Activated CD4-positive, alpha-beta T cell treated with anti-CD3 and anti-CD28 coated beads for 24 hours (primary cell): ENCODE measurements at regions not wholly inside any gene's neighbourhood (a gene's known extent, or its start where the extent isn't known, plus 50 kb on each side); places are given as distances from the start of the nearest gene placed in this dataset.

Experiments
- DNase-seq, 2 donors: peaks; one replicate each; pipeline ENCODE4 v3.0.0-alpha.2; 2020; ENCODE audit warnings: low read depth in 2 of 2

DNA sequence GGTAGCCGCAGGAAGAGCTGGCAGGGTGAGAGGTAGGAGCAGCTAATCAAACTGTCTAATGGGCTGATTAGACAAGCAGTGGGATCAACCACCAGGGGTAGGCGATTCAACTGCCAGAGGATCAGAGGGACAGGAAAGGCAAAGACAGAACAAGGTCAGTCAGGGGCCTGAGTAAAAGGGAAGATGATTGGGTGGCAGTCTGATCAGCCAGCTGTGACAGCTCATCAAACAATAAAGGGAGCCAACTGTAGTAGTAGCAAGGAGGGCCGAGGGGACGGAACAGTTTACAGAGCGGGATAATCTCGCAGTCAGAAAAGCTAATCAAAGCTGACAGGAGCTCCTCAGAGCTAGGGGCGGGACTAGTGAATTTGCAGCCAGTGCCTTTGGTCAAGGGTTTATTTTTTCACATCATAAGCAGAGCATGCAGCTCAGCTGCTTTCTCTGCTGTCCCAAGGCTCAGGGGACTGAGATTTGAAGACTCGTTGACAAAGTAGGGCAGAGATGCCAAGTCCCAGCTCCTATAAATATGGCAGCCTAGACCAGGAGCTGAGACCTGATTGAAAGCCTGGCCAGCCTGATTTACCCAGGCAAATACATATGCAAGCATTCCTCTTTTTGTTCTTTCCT, 418.2 kb downstream of the GABRG2 start:
- DNase-seq, result no peak

DNA sequence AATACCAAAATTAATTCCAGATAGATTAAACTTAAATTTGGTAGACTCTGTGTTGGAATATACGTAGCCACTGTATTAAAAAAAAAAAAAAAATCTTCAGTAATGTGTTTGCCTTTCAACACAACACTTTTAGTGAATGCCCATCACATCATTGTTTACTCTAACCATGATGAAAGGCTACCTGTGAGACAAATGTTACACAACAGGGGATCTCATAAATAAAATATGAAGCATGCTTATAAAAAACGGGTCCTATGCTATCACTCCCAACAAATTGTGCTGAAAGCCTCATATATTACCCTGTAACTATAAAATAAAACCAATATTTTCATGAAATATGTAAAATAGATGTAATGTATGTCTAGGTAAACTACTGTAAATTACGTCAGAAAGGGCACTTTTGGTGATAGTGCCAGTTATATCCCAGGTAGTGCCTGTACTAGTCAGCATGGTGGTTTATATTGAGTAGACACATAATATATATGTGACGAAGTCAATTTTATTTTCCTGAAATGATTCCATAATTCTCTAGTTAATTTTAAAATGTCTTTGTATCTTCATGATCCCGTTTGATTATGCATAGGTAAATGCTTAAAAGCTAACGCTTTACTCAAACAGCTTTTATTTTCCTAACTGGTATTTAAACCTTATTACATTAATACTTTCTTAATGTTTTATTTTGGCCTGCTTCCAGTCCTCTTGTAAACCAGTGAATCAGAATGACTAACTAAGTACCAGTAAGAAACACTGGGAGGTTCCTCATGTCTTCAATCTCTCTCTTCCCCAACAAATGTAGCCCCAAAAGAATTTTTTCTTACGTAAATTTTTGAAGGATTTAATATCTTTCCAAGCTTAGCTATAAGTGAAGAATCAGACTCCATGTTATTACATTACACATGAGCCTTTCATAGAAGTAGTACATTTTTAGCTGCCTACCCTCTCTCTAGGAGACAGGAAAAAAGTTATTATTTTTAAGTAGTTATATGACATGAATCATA, 420.3 kb downstream of the GABRG2 start:
- no peak for DNase-seq

DNA sequence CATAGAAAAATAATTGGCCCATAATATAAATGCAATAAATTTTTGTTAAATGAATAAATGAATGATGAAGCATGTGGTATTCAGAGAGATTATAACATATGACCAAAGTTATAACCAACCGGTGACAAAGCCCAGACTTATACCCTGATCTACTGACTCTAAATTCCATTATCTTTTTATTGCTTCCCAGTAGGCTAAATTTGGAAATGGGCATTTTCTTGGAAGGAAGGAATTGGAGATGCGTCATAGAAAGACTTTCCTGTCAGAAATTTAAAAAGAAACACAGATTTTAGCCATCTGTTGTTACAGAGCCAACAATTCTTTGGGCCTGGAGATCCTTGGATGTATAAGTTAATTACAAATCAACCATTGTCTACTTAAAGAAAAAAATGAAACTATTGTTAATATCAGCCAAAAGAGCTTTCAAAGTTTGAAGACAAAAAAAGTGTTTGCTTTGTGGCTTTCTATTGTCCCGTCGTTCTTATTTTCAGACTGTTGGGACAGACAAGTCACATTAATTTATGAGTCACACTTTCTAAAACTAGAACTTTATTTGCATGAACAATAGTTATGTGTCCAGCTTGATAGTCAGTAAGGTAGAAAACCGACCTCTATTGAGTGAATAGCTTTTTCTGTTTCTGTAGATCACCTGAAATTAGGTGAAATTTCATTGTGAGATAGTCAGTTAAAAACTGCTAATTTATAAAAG, 428.7 kb downstream of the GABRG2 start:
- no peak for DNase-seq

DNA sequence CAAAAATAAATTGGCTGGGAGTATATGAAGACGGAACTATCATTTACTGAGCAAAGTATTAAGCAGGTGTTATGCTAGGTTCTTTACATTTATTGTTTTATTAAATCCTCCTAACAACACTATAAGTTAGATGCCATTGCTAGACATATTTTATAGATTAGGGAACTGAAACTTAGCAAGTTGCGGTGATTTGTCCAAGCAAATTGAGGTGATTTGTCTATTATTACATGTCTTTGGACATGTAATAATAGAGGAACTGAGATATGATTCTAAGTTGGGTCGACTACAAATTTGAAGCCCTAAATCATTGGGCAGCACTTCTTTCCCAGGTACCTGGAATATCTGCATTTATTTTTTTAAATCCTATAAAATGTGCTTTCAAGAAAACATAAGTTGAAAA, 429.9 kb downstream of the GABRG2 start:
- no peak for DNase-seq

DNA sequence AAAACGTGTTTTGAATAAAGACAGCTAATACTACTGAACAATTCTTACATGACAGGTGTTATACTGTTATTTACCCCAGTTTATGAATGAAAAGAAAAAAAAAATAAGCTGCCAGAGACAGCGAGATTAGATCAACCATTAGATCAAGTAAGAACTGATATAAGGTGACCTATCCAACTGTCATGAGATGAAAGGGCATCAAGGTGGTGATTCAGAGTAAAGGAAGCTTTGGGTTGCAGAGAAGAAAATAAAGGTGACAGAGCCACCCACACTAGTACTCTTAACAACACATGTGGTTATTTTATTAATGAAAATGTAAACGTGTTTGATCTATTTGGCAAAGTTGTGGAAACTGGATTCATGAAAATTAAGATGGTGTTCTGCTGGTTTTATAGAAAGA, 435.2 kb downstream of the GABRG2 start:
- DNase-seq, result no peak

DNA sequence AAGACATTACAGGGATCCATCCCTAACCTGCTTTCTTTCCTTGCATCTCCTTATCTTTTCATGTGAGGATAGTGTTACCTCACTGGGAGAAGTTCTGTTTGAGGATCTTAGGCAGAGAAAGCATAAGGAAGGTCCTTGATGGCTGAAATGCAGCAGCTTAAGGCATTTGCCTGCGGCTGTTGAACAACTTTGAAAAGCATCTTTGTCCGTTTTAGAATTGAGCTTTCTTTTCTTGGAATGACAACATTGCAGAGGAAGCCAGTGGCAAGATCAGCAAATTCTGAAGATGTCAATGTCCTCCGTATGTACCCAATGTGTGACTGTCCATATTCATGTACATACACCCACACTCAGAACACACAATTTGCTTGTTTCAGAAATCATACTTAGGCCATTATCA, 436.2 kb downstream of the GABRG2 start:
- DNase-seq, result no peak

DNA sequence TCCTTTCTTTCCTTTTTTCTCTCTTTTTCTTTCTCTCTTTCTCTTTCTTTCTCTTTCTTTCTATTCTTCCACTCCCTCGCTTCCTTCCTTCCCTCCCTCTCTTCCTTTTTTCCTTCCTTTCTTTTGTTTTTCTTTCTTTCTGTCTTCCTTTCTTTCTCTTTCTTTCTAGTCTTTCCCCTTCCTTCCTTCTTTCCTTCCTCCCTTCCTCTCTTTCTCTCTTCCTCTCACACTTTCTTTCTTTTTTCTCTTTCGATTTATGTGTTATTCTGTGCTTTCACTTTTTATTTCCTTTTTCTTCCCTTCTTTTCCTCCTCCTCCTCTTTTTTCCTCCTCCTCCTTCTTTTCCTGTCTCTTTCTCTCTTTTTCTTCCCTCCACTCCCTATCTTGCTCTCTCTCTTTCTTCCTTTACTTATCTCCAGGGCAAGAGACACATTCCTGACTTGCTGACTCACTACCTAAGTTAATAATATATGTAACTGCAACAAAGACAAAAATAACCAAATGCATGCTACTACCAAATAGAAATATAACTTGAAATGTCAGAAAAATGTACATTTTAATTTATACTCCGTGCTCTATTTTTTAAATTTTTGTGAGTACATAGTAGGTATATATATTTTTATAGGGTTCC, 445.5 kb downstream of the GABRG2 start:
- no peak for DNase-seq

DNA sequence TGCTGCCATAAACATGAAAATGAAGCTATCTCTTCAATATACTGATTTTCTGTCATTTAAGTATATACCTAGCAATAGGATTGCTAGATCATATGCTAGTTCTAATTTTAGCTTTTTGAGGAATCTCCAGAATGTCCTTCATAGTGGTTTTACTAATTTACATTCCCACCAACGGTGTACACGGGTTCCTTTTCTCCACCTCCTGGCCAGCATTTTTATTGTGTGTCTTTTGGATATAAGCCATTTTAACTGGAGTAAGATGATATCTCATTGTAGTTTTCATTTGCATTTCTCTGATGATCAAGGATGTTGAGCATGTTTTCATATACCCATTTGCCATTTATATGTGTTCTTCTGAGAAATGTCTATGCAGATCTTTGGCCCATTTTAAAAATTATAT, 446.5 kb downstream of the GABRG2 start:
- DNase-seq, result no peak

DNA sequence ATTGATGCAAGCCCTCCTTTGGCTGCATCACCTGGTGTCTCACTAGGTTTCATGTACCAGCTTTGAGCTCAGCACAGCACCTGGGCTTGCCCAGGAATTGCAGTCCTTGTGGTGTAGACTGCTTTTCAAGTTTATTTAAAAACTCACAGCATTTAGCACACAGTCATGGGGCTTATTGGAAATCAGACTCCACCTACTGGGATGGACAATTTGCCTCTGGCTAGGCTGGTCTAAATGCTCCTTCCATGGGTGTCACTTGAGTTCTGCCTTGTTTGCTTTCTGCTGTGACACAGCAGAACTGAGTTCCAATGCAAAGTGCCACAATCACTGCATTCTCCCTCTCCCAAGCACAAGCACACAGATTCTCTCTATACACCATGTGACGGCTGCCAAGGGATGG, 453.3 kb downstream of the GABRG2 start:
- no peak for DNase-seq

DNA sequence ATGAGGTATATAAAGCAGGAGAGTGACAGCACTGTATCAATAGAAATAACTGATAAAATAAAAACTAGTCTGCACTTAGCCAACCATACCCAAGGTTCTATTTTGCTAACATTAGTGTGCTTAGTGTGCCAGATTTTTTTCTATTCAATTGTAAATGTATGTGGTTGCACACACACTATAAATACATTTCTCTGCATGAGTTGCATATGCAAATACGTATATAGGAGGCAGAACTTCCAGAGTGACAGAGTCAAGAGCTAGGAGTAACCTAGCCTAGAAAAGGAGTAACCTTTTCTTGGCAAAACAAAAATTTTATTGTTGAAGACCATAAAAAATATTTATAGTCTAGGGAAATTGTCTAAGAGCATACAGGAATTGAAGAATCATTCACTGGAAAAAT, 461.6 kb downstream of the GABRG2 start:
- DNase-seq, result no peak

DNA sequence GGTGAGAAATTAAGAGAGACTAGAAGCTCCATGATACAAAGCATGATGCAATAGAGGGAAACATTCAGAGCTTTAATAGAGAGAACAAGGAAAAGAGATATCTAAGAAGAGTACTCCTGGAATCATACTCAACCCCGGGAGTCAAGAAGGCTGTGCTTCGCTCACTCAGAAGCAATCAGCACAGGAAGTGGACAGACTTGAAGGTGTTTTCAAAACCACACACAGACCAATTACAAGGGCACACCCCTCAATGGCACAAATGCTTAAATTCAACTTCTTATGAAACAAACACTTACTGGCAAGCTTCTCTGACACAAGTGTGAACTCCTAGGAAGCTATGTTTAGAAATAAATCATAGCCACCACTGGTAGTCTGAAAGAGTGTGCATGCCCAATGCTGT, 462.3 kb downstream of the GABRG2 start:
- DNase-seq, result no peak

DNA sequence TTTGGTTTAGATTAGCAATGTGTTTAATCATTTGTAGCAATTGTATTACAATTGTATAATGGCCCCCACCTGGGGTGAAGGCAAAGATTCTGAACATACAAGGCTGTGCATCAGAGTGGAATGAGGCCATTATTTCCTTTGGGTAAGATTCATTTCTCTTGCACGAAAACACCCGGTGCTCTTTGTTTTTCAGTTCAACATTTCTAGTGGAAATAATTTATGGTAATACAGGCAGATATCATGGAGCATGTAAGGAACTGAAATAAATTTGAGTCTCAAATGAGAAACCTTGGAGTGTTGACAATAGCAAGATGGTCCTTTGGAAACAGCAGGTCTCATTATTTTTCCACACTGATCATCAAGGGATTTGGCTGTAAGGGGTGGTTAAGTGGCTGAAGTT, 475.9 kb downstream of the GABRG2 start:
- DNase-seq, result no peak

DNA sequence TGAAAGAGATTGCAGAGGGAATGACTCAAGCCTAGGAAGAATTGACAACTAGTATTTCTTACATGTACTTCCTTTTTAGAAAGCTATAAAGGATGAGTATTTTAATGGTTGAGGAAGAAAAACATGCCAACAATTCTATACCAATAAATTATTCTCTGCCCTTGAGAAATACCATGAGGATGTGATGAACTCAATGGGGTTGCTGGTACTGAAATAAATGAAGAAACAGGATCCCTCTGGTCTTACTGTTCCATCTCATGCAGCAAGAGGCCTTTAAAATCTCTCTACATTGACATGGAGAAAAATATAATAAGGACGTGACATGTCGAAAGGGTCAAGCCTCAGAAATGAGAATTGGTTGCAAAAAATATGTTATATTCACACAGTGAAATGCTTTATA, 477.3 kb downstream of the GABRG2 start:
- DNase-seq, result no peak

DNA sequence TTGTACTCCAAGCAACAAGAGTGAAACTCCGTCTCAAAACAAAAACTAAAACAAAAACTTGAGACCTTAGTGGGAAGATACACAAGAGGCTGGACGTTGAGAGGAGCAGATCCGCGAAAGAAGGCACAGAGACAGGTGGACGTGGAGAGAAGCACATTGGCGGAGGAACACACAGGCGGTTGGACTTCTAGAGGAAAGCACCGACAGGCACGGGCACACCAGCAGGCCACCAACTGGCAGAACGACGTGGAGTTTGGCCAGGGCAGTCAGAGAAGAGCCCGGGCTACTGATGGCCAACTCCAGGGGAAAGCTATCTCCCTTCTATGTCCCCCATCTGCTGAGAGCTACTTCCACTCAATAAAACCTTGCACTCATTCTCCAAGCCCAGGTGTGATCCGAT, 482.7 kb downstream of the GABRG2 start:
- DNase-seq, result no peak

DNA sequence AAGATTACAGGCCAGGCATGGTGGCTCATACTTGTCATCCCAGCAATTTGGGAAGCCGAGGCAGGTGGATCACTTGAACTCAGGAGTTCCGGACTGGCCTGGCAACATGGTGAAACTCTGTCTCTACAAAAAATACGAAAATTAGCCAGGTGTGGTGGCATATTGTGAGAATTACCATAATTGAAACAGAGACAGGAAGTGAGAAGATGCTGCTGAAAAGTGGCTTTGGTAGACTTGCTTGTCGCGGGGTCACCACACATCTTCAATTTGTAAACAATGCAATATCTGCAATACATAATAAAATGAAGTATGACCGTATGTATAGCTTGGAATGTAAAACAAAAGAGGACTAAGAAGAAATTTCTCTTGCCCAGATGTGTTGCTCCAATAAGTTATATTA, 490.5 kb downstream of the GABRG2 start:
- DNase-seq, result no peak

DNA sequence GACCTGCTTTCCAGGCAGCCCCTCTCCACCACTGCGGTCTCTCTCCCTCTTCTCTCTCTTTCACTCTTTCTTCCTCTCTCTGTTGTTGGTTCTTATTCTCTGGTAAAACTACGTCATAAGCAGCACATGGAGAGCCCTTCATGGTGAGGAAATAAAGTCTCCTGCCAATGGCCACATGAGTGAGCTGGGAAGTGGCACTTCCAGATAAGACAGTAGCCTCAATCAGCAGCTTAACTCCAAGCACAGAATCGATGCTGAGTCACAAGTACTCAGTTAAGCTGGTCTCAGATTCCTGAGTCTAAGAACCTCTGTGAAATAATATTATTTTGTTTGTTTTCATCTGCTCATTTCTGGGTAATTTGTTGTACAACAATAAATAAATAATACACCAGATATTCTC, 500.1 kb downstream of the GABRG2 start:
- DNase-seq, result no peak

DNA sequence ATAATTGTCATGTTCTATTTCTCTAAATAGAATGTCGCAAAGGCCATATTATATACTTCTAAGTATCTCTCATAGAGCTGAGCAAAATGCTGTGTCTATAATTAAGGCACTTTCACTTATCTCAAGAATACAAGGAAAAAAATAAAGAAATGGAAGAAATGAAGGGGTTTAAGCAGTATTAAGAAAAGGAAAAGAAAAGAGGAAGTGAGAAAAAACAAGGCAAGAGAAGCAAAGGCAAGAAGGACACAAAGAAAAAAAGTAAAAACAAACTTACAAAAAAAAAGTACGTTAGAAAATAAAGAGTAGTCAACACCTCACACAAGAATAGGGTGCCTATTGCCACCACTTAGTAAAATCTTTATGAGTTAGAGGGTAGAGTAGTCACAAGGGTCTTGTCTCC, 506.2 kb downstream of the GABRG2 start:
- no peak for DNase-seq

DNA sequence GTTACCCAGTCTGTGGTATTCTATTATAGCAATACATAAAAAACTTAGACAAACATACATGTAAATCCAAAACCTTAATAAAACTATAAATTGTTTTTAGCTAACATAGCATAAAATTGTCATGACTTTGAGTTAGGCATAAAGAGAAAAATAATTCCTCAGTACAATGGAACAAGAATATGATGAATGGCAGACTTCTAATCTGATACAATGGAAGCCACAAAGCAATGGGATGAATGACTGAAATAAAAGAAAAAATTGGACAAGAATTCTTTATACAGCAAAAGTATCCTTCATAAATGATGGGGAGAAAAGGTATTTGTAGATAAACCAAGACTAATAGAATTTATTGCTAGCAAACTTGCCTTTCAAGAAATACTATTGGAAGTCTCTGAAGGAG, 524.2 kb downstream of the GABRG2 start:
- no peak for DNase-seq

DNA sequence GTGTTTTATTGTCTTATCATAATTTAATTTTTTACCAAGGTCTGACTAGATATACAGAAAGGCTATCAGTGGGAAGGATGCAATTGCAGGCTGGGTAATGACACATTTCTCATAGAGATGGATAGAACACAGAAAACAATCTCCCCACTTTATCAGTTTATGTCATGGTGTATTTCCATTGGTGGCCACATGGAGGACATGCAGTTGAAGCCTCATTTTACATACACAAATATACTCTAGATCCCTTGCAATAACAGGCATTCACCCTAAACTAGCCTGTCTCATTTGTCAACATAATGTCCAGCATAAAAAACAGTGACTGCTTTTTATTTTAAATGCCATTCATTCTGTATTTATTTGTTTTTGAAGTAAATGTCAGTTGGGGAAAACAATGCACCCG, 526.3 kb downstream of the GABRG2 start:
- no peak for DNase-seq

DNA sequence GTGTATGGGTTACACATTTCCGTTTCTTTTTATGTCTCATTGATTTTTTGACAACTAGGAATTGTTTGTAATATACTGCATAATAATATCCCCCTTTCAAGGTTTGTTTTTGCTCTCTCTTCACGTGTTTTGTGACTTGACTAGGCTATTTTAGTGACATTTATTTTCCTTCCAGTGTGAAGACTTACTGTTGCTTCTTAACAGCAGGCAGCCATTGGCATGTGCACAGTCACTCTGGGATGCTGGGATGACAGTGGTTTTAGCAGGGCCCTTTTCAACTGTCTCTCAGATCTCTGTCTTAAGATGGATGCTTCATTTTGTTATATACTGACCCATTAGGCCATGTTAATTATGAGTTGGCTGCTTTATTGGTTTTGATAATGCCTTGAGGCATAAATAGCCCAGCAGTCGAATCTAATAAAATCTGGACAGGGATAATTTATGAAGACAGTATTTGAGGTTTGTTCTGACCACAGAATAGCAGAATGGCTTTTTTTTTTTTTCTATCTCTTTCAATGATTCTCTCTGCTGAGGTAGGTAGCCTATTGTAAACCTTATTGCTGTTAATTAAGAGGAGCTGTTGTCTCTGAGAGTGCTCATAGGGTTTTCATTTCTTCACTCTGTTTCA, 536.0 kb downstream of the GABRG2 start:
- no peak for DNase-seq

DNA sequence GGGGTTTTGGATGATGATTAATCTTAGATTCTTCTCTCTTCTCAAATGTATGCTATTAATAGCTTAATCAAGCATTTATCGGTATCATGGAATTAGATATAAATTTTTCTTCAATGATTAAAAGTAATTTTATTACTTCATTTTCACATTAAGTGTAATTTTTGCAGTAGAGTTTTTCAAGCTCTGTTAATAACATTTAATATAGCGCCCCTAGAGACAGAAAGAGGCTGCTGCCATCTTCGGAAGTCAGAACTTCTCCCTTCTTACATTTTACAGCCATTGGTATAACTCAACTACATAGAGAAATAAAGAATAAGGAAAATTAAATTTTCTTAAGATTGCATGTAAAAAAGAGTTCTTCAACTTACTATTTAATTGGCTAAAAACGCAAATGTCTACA, 540.3 kb downstream of the GABRG2 start:
- DNase-seq, result no peak
